ENCODE measurements at regions not wholly inside any gene's neighbourhood (a gene's known extent, or its start where the extent isn't known, plus 50 kb on each side); places are given as distances from the start of the nearest gene placed in this dataset.

GRCh38 chr2:140154706-140155105 is 1374.5 kb upstream of the NXPH2 start:
- CTCF ChIA-PET: no interaction called here
- no peaks in the 10 kb centered on the region for H3K27me3 Mint-ChIP-seq

GRCh38 chr2:140154271-140154670 is 1374.1 kb upstream of the NXPH2 start:
- no peak overlapping the region for H3K4me3 ChIP-seq (ENCODE audit: control extremely low read depth in 1 of 5, extremely low read depth in 1 of 5, insufficient read depth in 1 of 5, low read depth in 2 of 5, low read length in 4 of 5)
- H3K27me3 ChIP-seq (replicated peaks in 1 of 4; ENCODE audit: control extremely low read depth in 1 of 4, control insufficient read depth in 3 of 4, insufficient read depth in 4 of 4, low read length in 3 of 4): no peaks in the 10 kb centered on the region
- H3K36me3 ChIP-seq (replicated peaks in 1 of 2; ENCODE audit: control extremely low read depth in 1 of 2, control insufficient read depth in 1 of 2, extremely low read depth in 1 of 2, insufficient read depth in 2 of 2, low read length in 1 of 2): no peaks in the 10 kb centered on the region
- ChIA-PET POLR2A (no interaction called here), CTCF (no interaction called here)
- WGBS (ENCODE audit: insufficient coverage): 39% methylated on average over 2 of the region's 5 CpGs
- ATAC-seq (ENCODE audit: low read depth) (no peak), DNase-seq (no peak)
- H3K79me2 ChIP-seq (ENCODE audit: control insufficient read depth, insufficient read depth, low read length): no peaks in the 10 kb centered on the region
- intact Hi-C loops (cut with micrococcal nuclease): no loop called here
- H2AFZ ChIP-seq (ENCODE audit: insufficient read depth, low read depth, low read length, poor library complexity, severe bottlenecking): no peak overlapping the region
- no peaks in the 10 kb centered on the region for H3K27me3 Mint-ChIP-seq
- no peak overlapping the region for H3K4me3 Mint-ChIP-seq
- peaks cover 5% of the 10 kb centered on the region for H3K9me3 Mint-ChIP-seq (ENCODE audit: insufficient read depth)
- no peaks in the 10 kb centered on the region for H4K20me1 ChIP-seq (ENCODE audit: control insufficient read depth, insufficient read depth, low read length, poor library complexity, severe bottlenecking)
- H3K27ac ChIP-seq (ENCODE audit: low read length in 2 of 2): no peak overlapping the region
- H3K27ac Mint-ChIP-seq: no peak overlapping the region
- TF ChIP-seq CTCF (IDR thresholded peaks at IDR 0.05) (no peak), EZH2 (IDR thresholded peaks at IDR 0.05; ENCODE audit: borderline replicate concordance, insufficient read depth, low read depth, low read length, poor library complexity, severe bottlenecking) (no peak)
- no peak overlapping the region for H3K9ac ChIP-seq (ENCODE audit: low read length)
- no peak overlapping the region for H3K4me2 ChIP-seq (replicated peaks; ENCODE audit: low read depth, low read length, poor library complexity, severe bottlenecking)
- peaks cover 0 to 7% (median 0%) of the 10 kb centered on the region in 3 donors for H3K9me3 ChIP-seq (ENCODE audit: control extremely low read depth in 1 of 3, control insufficient read depth in 2 of 3, insufficient read depth in 1 of 3, low read length in 2 of 3)
- no peaks in the 10 kb centered on the region for H3K4me1 Mint-ChIP-seq
- no peaks in the 10 kb centered on the region for H3K4me1 ChIP-seq (ENCODE audit: control insufficient read depth in 2 of 2, insufficient read depth in 2 of 2, low read length in 2 of 2)

More at GRCh38 chr2:140154706-140155105, 1374.5 kb upstream of the NXPH2 start:
- H3K4me1 Mint-ChIP-seq: no peaks in the 10 kb centered on the region
- Histone ChIP-seq H3K4me3 (ENCODE audit: control extremely low read depth in 1 of 5, extremely low read depth in 1 of 5, insufficient read depth in 1 of 5, low read depth in 2 of 5, low read length in 4 of 5) (no peak overlapping the region), H3K4me1 (ENCODE audit: control insufficient read depth in 2 of 2, insufficient read depth in 2 of 2, low read length in 2 of 2) (no peaks in the 10 kb centered on the region), H3K27me3 (replicated peaks in 1 of 4; ENCODE audit: control extremely low read depth in 1 of 4, control insufficient read depth in 3 of 4, insufficient read depth in 4 of 4, low read length in 3 of 4) (no peaks in the 10 kb centered on the region), H4K20me1 (ENCODE audit: control insufficient read depth, insufficient read depth, low read length, poor library complexity, severe bottlenecking) (no peaks in the 10 kb centered on the region), H3K9me3 (ENCODE audit: control extremely low read depth in 1 of 3, control insufficient read depth in 2 of 3, insufficient read depth in 1 of 3, low read length in 2 of 3) (peaks cover 0 to 7% (median 0%) of the 10 kb centered on the region in 3 donors), H3K4me2 (replicated peaks; ENCODE audit: low read depth, low read length, poor library complexity, severe bottlenecking) (no peak overlapping the region), H2AFZ (ENCODE audit: insufficient read depth, low read depth, low read length, poor library complexity, severe bottlenecking) (no peak overlapping the region), H3K36me3 (replicated peaks in 1 of 2; ENCODE audit: control extremely low read depth in 1 of 2, control insufficient read depth in 1 of 2, extremely low read depth in 1 of 2, insufficient read depth in 2 of 2, low read length in 1 of 2) (no peaks in the 10 kb centered on the region), H3K27ac (ENCODE audit: low read length in 2 of 2) (no peak overlapping the region), H3K79me2 (ENCODE audit: control insufficient read depth, insufficient read depth, low read length) (no peaks in the 10 kb centered on the region), H3K9ac (ENCODE audit: low read length) (no peak overlapping the region)
- no peak overlapping the region for H3K27ac Mint-ChIP-seq
- no peak for DNase-seq
- POLR2A ChIA-PET: no interaction called here
- 100% methylated on average over 2 of the region's 2 CpGs for WGBS (ENCODE audit: insufficient coverage)
- H3K9me3 Mint-ChIP-seq (ENCODE audit: insufficient read depth): peaks cover 5% of the 10 kb centered on the region
- intact Hi-C loops (cut with micrococcal nuclease): no loop called here
- H3K4me3 Mint-ChIP-seq: no peak overlapping the region
- no peak for TF ChIP-seq EZH2 (IDR thresholded peaks at IDR 0.05; ENCODE audit: borderline replicate concordance, insufficient read depth, low read depth, low read length, poor library complexity, severe bottlenecking)
- no peak for ATAC-seq (ENCODE audit: low read depth)

Measured in B cell (primary cell).